ENCODE measurements at regions not wholly inside any gene's neighbourhood (a gene's known extent, or its start where the extent isn't known, plus 50 kb on each side); places are given as distances from the start of the nearest gene placed in this dataset.

- no peak for TF ChIP-seq CTCF (IDR thresholded peaks at IDR 0.05)
- TF ChIP-seq POLR2AphosphoS5 (IDR thresholded peaks at IDR 0.05; ENCODE audit: low read depth, low read length) = no peak
- TF ChIP-seq TCF7L2 (IDR thresholded peaks at IDR 0.05; ENCODE audit: low read depth, low read length) = no peak
These were observed 758.1 kb downstream of the PRELID2 start for GRCh38 chr5:145077028-145077427.
